ENCODE measurements at regions not wholly inside any gene's neighbourhood (a gene's known extent, or its start where the extent isn't known, plus 50 kb on each side); places are given as distances from the start of the nearest gene placed in this dataset.
A peak's percentile ranks its signal among the peaks of the same experiment; 100 is the strongest.
"Not testable (repeated sequence)": the region's sequence is repeated elsewhere in the genome, so short reads cannot be mapped to it uniquely, and the experiment has no call there.

DNA sequence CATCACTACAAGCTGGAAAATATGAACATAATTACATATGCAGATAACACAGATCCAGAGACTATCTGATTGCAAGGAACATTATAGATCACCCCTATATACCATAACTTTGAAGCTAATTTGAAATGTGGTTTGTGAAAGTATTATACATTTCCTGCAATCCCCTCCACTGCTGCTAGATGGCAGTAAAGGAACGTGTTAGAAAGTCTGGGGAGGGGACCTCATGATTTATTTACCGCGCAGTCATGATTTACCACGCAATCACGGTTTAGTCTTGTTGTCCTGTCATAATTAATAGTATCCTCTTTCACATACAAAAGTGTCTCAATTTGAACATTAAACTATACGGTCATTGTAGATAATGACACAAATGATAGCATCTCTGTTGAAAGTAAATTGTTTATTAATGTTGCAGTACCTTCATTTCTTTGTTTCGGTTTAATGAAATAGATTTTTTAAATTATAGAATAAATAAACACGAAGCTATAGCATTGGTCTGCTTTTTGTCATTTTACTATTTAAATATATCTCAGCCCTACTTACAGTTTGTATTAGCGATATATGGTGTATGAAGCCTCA is 145.3 kb upstream of the PRSS1 start:
- DNase-seq (ENCODE audit: low read depth, low spot score), result peak; percentile 14

DNA sequence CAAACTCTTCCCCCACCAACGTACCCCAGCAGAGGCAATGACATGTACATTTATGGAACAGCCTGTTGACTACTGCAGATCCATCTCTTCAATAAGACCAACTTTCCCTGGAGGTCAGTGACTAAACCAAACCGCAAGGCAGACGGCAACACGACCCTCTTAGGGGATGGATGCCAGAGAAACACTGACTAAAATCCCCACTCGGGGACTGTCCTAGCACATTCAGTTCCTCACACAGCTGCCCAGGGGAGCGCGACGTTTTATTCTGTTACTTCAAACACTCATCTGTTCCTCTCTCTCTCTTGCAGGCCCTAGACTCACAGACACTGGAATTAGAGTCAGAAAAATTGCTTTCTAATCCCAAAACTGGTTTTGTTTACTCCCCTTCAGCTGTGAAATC is 146.5 kb upstream of the PRSS1 start:
- DNase-seq (ENCODE audit: low read depth, low spot score), result no peak

DNA sequence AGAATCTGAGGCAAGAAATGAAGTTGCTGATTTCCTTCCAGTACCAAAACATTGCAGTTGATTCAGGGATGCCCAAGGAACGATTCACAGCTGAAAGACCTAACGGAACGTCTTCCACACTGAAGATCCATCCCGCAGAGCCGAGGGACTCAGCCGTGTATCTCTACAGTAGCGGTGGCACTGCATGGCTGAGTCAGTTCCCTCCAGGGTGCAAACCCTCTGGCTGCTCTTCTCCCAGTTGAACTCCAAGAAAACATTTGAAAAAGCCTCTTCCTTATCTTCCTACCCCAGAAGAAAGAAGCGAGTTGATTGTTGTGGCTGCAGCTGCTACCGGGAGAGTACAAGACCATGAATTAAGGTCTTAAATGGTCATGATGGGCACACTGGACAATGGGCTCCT is 147.1 kb upstream of the PRSS1 start:
- DNase-seq (ENCODE audit: low read depth, low spot score), result no peak

DNA sequence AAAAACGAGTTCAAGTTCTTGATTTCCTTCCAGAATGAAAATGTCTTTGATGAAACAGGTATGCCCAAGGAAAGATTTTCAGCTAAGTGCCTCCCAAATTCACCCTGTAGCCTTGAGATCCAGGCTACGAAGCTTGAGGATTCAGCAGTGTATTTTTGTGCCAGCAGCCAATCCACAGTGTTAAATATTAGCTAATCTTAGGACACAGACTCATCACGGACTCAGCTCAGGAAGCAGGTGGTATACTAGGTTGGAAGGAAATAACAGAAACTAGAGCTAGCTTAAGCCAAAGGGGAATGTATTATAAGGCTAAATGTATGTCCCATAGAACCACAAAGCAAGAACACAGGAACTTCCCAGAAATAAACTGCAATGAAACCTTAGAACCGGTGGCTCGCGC is 151.0 kb upstream of the PRSS1 start:
- DNase-seq (ENCODE audit: low read depth, low spot score), result no peak

DNA sequence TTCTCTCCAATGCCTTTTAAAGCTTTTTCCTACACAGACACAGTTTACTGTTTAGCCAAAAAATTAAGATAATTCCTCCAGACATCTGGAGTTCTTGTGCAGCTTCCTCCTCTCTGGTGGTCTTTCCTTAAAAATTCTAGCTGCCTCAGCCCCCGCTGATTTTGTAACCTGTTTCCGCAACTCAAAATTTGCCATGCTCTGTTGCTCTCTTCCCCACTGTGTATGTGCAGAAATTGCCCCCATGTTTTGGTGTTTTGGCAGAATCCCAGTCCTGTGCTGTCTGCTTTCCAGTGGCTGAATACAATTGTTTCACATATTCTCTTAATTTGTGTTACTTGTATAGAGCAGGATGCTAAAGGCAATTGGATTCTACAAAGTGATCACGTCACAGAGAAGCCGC is 151.7 kb upstream of the PRSS1 start:
- DNase-seq (ENCODE audit: low read depth, low spot score), result no peak

DNA sequence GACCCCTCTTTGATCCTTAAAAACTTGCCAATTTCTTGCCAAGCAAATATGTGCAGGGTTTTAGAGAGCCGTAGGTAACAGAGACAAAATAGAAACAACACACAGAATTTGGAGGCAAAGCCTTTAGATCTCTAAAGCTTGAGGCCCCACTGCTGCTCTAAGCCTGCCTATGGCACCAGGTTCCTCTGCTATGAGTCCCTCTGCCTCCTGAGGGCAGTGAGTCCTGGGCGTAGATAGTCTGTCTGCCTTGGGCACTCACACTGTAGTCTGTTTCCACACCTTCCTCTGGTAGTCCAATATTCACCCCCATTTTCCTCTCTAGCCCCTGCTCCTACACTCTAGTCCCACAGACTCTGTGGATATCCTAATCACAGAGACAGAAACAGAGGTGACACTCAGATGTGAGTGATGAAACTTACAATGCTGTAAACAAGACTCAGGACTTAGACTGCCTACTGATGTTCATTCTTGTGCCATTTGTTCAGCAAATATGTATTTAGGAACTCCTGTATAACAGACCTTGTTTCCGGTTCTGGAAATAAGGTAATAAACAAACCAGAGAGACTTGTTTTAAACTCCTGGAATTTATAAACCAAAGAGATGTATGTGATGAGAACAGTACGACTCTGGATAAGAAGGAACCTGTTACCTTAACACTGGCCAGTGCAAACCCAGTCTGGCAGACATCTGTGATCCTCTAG is 153.3 kb upstream of the PRSS1 start:
- no peak for DNase-seq (ENCODE audit: low read depth, low spot score)

DNA sequence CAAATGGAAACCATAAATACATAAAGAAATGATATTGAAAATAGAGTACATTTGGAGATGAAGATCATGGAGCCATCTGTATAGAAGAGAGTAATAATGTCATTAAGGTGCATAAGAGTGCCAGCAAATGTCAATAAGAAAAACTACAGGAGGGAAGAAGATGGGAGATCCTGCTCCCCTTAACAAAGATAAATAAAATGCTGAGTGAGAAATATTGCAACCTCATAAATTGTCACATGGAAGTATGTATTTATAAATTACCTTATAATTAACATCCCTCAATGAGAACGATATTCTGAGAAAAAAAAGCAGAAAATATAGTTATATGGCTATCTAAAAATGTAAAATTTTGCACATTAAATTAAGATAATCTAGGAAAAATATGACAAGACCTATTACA is 155.2 kb upstream of the PRSS1 start:
- no peak for DNase-seq (ENCODE audit: low read depth, low spot score)

DNA sequence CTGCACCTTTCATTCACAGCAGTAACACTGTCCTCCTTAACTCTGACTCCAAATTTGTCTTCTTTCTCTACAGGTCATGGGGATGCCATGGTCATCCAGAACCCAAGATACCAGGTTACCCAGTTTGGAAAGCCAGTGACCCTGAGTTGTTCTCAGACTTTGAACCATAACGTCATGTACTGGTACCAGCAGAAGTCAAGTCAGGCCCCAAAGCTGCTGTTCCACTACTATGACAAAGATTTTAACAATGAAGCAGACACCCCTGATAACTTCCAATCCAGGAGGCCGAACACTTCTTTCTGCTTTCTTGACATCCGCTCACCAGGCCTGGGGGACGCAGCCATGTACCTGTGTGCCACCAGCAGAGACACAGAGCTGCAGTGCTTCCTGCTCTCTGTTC is 156.2 kb upstream of the PRSS1 start:
- no peak for DNase-seq (ENCODE audit: low read depth, low spot score)

DNA sequence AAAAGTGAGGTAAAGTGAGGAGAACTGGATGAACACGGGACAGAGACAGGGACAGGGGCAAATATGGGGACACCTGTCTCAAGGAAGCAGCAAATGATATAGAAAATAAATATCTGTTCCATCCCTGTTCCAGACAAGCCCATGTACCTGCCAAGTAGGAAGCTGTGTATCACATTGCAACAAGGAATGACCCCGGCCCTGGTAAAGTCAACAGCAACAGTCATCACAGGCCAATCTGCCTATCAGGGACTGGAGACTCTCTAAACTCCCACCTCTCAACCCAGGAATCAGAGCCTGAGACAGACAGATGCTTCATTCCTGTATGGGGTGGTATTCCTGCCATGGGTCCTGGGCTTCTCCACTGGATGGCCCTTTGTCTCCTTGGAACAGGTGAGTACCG is 156.6 kb upstream of the PRSS1 start:
- DNase-seq (ENCODE audit: low read depth, low spot score), result no peak

DNA sequence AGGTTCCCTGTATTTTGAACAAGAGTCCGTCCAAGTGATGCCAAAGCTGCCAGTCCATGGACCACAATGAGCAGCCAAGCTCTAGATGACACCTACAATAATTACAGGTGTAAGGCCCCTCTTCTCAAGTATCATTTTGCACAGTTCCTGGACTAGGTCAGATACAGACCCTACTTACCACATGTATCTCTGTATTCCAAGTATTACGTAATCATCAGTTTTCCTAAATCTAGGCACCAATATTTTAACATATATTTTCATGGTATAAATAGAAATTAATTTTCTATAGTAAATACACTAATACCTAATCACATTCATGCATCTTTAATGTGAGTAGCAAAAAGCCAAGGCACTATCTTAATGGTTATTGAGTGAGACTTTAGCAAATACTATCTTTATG is 157.0 kb upstream of the PRSS1 start:
- DNase-seq (ENCODE audit: low read depth, low spot score), result no peak

DNA sequence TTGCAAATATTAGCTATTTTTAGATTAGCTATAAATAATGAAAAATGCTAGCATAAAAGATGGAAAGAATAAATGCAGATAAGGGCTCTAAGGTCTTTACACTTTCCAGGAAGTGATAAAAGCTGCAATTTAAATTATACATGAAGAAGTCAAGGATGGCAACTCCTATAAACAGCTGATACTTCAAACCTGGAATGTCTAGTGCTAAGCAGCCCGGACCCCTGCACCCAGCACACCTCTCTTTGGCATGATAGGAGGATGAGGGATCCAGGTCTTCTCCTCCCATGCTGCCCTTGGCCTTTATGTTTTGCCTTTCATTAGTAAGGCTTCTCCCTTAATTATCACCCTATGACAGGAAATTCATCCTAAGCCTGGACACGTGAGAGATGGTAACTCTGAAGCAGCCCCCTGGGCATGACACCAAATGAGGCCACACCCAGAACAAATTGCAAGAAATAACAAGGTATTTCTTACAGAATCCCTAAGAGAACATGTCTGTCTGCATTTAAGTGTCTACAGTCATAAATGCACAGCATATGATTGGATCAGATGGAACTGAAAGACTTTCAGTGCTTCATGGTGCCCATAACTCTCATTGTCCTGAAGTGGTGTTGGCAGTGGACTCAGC is 158.3 kb upstream of the PRSS1 start:
- no peak for DNase-seq (ENCODE audit: low read depth, low spot score)

DNA sequence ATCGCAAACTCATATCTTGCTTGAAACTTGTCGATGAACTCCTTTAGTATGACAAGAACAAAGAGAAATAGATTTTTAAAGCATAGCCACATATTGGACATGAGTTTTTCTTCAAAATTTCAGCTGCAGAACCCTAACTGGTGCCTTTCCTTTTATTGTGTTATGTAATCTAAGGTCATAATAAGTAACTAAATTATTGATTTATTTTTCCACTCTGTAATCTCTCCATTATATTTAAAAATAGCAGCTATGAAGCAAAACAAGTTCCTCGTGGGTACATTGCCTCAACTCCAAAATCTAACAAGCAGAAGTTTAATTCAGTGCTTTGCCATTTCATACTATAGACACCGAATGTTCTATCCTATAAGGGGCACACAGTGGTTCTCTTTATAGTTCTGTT is 159.2 kb upstream of the PRSS1 start:
- DNase-seq (ENCODE audit: low read depth, low spot score), result no peak

DNA sequence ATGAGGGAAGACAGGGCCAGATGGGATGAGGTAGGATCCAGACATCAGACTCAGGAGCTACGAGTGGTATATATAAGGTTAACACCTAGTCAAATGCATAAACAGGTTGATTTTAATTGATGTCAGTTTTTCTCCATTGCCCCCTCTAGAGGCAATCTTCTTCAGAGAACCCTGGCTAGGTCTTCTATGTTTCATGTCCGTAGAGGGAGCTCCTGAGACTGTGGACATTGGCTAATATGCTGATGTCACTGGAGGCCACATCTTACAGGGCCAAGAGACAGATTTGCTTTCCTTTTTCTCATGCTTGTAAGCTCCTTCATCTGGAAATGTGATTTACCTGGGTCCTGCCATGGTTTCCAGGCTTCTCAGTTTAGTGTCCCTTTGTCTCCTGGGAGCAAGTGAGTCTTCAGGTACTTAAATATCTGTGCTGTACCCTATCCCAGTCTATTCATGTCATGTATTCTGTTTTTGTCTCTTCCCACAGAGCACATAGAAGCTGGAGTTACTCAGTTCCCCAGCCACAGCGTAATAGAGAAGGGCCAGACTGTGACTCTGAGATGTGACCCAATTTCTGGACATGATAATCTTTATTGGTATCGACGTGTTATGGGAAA is 161.6 kb upstream of the PRSS1 start:
- DNase-seq (ENCODE audit: low read depth, low spot score), result no peak

DNA sequence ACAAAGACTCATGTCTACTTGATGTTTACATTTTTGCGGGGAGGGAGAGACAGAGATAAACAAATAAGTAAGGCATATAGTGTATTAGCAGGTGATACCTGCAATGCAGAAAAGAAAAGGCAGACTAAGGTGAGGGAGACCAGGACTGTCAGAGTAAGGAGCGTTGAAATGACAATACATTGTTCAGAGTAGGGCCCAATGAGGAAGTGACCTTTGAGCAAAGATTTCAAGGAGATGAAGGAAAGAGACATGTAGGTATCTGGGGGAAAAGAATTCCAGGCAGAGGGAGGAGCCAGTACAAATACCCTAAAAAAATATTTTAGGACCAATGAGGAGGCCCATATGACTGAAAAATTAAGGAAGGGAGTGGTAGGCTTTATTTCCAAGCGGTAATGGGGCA is 162.7 kb upstream of the PRSS1 start:
- DNase-seq (ENCODE audit: low read depth, low spot score), result no peak

DNA sequence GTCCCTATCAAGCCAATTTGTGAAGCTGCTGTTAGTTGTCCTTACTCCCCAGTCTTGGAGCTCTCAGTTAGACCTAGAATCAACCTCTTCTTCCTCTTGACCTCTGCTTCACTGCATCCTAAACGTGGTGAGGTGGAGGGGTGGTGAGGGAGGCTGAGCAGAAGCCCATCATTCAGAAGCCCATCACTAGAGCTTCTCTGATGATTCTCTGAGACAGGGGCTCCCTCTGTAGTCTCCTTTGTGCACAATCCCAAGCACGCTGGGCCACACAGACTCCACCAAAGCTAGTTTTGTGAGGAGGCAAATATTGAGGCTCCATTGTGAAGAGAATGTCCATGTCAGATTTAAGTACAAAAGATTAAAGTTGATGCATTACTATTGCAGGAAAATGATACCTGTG is 163.8 kb upstream of the PRSS1 start:
- no peak for DNase-seq (ENCODE audit: low read depth, low spot score)

DNA sequence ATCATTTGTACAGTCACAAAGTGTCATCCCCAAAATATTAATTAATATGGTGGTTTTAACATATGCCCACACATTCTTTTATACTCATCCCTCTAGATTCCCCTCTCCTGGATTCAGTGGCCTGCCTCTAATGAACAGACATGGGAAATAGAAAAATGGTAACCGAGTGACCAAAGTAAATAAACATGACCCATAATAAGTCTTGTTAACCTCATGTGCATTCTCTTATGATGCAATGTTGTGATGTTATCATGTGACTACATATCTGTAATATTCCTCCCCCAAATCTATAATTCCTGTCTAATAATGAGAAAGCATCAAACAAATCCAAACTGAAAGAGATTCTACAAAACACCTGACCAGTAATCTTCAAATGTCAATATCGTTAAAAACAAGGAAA is 164.5 kb upstream of the PRSS1 start:
- DNase-seq (ENCODE audit: low read depth, low spot score), result no peak

DNA sequence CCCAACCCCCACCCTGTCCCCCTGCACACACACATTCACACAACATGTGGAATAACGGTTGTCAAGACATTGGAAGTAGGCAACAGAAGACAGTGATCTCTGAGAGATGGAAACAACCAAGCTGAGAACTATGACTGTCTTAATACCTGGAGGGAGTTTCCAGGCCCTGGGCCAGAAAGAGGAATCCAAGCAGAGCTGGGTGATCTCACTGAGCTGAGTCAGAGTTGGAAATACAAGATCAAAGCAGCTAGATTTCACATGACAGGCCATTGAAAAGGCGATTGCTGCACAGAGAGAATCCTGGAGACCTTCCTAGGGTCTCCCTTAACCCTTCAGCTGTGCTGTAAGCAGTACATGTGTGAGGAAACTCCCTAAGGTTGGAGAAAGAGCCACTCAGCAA is 165.8 kb upstream of the PRSS1 start:
- no peak for DNase-seq (ENCODE audit: low read depth, low spot score)

DNA sequence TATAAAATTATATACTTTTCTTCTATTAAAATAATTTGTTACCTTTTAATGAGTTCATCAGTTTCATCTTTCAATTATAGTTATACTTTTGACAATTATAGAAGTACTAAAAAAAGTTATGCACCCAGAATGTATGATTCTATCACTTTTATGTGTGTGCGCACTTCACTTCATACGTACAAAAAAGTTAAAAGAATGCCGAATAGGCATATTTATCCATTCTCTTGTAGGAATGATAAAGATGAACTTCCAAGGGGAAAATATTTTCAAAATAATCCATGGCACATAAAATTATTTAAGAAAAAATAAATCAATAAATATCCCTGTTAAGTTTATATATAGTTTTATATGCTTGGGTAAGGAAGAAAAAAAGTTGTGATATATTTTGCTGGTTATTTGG is 166.9 kb upstream of the PRSS1 start:
- DNase-seq (ENCODE audit: low read depth, low spot score), result no peak

DNA sequence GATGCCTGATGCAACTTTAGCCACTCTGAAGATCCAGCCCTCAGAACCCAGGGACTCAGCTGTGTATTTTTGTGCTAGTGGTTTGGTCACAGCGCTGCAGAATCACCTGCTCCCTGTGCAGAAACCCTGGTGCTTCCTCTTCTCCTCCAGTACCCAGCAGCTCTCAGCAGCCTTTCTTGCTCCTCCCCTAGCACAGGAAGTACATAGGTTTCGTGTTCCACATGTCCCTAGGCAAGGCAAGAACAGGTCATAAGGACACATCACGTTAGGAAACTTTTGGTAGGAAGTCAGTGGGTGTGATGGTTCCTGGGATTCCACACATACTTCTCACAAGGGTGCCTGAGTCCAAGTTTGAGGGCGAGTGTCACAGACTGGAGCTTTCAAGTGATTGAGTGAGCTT is 167.9 kb upstream of the PRSS1 start:
- no peak for DNase-seq (ENCODE audit: low read depth, low spot score)

DNA sequence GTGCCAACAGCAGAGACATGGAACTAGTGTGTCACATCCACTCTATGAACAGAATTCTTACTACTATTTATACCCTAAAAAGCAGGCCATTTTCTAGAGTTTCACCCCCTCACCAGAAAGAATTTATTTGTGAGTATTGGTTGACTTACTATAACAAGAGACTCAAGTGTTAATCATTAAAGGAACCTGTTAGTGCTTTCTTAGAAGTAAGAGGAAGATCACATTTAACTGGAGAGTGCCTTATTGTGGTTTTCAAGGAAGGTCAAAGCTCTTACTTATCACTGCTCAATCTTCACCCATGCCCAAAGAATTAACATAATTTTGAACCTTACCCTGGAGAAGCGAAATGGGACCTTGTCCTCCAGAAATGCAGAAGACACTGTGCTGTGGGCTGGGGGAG is 169.3 kb upstream of the PRSS1 start:
- DNase-seq (ENCODE audit: low read depth, low spot score), result no peak

DNA sequence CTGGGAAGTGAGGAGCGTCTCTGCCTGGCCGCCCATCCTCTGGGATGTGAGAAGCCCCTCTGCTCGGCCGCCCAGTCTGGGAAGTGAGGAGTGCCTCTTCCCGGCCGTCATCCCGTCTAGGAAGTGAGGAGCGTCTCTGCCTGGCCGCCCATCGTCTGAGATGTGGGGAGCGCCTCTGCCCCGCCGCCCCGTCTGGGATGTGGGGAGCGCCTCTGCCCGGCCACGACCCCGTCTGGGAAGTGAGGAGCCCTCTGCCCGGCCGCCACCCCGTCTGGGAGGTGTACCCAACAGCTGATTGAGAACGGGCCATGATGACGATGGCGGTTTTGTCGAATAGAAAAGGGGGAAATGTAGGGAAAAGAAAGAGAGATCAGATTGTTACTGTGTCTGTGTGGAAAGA is 173.9 kb upstream of the PRSS1 start:
- not testable (repeated sequence) for DNase-seq (ENCODE audit: low read depth, low spot score)

DNA sequence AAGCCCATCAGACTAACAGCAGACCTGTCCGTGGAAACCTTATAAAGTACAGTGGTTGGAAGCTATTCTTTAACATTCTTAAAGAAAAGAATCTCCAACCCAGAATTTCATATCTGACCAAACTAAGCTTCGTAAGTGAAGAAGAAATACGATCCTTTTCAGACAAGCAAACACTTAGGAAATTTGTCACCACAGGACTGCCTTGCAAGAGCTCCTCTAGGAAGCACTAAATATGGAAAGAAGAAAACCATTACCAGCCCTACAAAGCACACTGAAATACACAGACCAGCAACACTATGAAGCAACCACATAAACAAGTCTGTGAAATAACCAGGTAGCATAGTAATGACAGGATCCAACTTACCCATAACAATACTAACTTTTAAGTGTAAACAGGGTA is 177.7 kb upstream of the PRSS1 start:
- DNase-seq (ENCODE audit: low read depth, low spot score), result no peak

DNA sequence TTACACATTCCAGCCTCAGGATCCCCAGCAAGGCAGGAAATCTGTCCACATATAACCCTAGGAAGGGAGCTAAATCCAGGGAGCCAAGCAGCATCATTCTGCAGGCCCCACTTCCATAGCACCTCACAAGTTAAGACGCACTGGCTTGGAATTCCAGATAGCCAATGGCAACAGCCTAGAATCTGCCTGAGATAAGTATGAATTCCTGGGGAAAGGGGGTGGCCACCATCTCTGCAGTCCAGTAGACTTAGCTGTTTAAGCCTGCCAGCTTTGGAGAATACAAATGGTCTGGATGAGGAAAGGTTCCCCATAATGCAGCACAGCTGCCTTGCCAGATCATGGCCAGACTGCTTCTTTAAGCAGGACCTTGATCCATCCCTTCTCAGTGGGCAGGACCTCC is 179.4 kb upstream of the PRSS1 start:
- no peak for DNase-seq (ENCODE audit: low read depth, low spot score)

Measured in activated naive CD8-positive, alpha-beta T cell treated with anti-CD3 and anti-CD28 coated beads, Interleukin-2, amount 50 U/mL, for 16 hours (primary cell).